ENCODE measurements at regions not wholly inside any gene's neighbourhood (a gene's known extent, or its start where the extent isn't known, plus 50 kb on each side); places are given as distances from the start of the nearest gene placed in this dataset.
A peak's percentile ranks its signal among the peaks of the same experiment; 100 is the strongest.

GRCh38 chr19:31681121-31681520 lies 331.9 kb upstream of the TSHZ3 start:
- WGBS, result 40% methylated on average over 4 of the region's 4 CpGs
- intact Hi-C loops (cut with DNase I), result no loop called here

GRCh38 chr19:31693131-31693932 lies 344.1 kb upstream of the TSHZ3 start:
- Histone ChIP-seq H3K4me1 (no peaks in the 10 kb centered on the region), H3K4me3 (no peak overlapping the region), H3K9me3 (peaks cover 0 to 8% (median 0%) of the 10 kb centered on the region in 4 donors), H3K27me3 (no peaks in the 10 kb centered on the region), H3K27ac (replicated peaks in 1 of 4) (no peak overlapping the region), H3K36me3 (no peaks in the 10 kb centered on the region)
- no peak for TF ChIP-seq EP300 (IDR thresholded peaks at IDR 0.05)
- no peak for TF ChIP-seq POLR2AphosphoS5 (IDR thresholded peaks at IDR 0.05)
- TF ChIP-seq, protein P1, sequence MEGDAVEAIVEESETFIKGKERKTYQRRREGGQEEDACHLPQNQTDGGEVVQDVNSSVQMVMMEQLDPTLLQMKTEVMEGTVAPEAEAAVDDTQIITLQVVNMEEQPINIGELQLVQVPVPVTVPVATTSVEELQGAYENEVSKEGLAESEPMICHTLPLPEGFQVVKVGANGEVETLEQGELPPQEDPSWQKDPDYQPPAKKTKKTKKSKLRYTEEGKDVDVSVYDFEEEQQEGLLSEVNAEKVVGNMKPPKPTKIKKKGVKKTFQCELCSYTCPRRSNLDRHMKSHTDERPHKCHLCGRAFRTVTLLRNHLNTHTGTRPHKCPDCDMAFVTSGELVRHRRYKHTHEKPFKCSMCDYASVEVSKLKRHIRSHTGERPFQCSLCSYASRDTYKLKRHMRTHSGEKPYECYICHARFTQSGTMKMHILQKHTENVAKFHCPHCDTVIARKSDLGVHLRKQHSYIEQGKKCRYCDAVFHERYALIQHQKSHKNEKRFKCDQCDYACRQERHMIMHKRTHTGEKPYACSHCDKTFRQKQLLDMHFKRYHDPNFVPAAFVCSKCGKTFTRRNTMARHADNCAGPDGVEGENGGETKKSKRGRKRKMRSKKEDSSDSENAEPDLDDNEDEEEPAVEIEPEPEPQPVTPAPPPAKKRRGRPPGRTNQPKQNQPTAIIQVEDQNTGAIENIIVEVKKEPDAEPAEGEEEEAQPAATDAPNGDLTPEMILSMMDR (IDR thresholded peaks at IDR 0.05), result no peak
- no peak for TF ChIP-seq POLR2A (IDR thresholded peaks at IDR 0.05; ENCODE audit: low read depth)
- intact Hi-C loops (cut with DNase I), result no loop called here
- 84% methylated on average over 13 of the region's 14 CpGs for WGBS
- peak; percentile 85 for DNase-seq (ENCODE audit: extremely low spot score)

More at GRCh38 chr19:31681121-31681520, 331.9 kb upstream of the TSHZ3 start:
- Histone ChIP-seq H3K4me3 (no peak overlapping the region), H3K4me1 (no peaks in the 10 kb centered on the region), H3K27ac (replicated peaks in 1 of 4) (no peak overlapping the region), H3K36me3 (no peaks in the 10 kb centered on the region), H3K9me3 (no peaks in the 10 kb centered on the region), H3K27me3 (no peaks in the 10 kb centered on the region)
- no peak for TF ChIP-seq EP300 (IDR thresholded peaks at IDR 0.05)
- TF ChIP-seq POLR2AphosphoS5 (IDR thresholded peaks at IDR 0.05), result no peak
- TF ChIP-seq POLR2A (IDR thresholded peaks at IDR 0.05; ENCODE audit: low read depth), result no peak
- TF ChIP-seq, protein P1 (IDR thresholded peaks at IDR 0.05), result no peak
- peak; percentile 42 for DNase-seq (ENCODE audit: extremely low spot score)

DNA sequence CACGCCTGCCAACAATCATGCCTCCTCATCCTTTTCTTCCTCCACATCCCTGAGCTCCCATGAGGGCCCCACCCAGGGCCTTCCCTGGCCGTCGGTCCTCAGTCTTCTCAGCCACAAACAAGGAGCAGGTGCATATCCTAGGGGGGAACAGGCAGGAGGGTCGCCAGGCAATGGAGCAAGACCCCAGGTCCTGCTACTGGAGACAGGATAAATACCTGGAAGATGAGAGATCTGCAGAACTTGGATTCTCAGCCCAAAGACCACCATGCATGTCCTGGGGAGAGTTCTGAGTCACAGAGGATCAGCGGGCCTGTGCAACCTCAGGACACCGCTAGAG lies 344.7 kb upstream of the TSHZ3 start:
- H3K27ac ChIP-seq (replicated peaks in 1 of 4), result no peak overlapping the region
- intact Hi-C loops (cut with DNase I), result no loop called here
- H3K4me3 ChIP-seq, result no peak overlapping the region
- TF ChIP-seq, protein P1 (IDR thresholded peaks at IDR 0.05), result no peak
- TF ChIP-seq POLR2A (IDR thresholded peaks at IDR 0.05; ENCODE audit: low read depth), result no peak
- TF ChIP-seq POLR2AphosphoS5 (IDR thresholded peaks at IDR 0.05), result no peak
- no peak for TF ChIP-seq EP300 (IDR thresholded peaks at IDR 0.05)
- no peaks in the 10 kb centered on the region for H3K36me3 ChIP-seq
- H3K27me3 ChIP-seq, result no peaks in the 10 kb centered on the region
- peaks cover 0 to 8% (median 0%) of the 10 kb centered on the region in 4 donors for H3K9me3 ChIP-seq
- 75% methylated on average over 6 of the region's 6 CpGs for WGBS
- H3K4me1 ChIP-seq, result no peaks in the 10 kb centered on the region
- DNase-seq (ENCODE audit: extremely low spot score), result no peak

- Histone ChIP-seq H3K36me3 (no peaks in the 10 kb centered on the region), H3K9me3 (peaks cover 0 to 2% (median 0%) of the 10 kb centered on the region in 4 donors), H3K27ac (replicated peaks in 1 of 4) (no peak overlapping the region), H3K4me3 (no peak overlapping the region), H3K4me1 (no peaks in the 10 kb centered on the region), H3K27me3 (no peaks in the 10 kb centered on the region)
- no peak for TF ChIP-seq POLR2A (IDR thresholded peaks at IDR 0.05; ENCODE audit: low read depth)
- 98% methylated on average over 3 of the region's 3 CpGs for WGBS
- peak; percentile 64 for DNase-seq (ENCODE audit: extremely low spot score)
- intact Hi-C loops (cut with DNase I), result no loop called here
Observed at GRCh38 chr19:31694761-31695160, 345.5 kb upstream of the TSHZ3 start.

DNA sequence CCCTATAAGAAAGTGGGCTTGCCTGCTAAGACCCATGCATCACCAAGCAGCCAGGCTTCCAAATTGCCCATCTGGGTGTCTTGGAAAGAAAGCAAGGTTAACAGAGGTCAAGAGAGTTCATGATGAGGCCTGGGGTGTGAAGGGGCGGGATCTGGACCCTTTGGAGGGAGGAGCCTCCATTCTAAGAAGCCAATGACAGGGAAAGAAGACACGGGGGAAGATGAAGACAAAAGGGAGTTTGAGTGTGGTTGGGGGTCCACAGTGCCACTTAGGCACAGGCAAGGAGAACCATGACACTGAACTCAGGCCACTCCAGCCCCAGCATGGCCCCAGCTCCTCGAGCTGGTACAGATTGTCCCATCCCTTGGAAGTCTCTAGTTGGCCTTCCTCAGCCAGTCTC lies 350.2 kb upstream of the TSHZ3 start:
- WGBS, result 83% methylated on average over 3 of the region's 3 CpGs
- intact Hi-C loops (cut with DNase I), result no loop called here
- no peaks in the 10 kb centered on the region for H3K27me3 ChIP-seq

More for the DNA sequence above, 350.2 kb upstream of the TSHZ3 start:
- no peak overlapping the region for H3K27ac ChIP-seq (replicated peaks in 1 of 4)
- no peak overlapping the region for H3K4me3 ChIP-seq
- H3K9me3 ChIP-seq, result peaks cover 0 to 20% (median 8%) of the 10 kb centered on the region in 4 donors
- no peak for TF ChIP-seq EP300 (IDR thresholded peaks at IDR 0.05)
- TF ChIP-seq, protein P1 (IDR thresholded peaks at IDR 0.05), result no peak
- TF ChIP-seq POLR2A (IDR thresholded peaks at IDR 0.05; ENCODE audit: low read depth), result no peak
- TF ChIP-seq POLR2AphosphoS5 (IDR thresholded peaks at IDR 0.05), result no peak
- H3K36me3 ChIP-seq, result no peaks in the 10 kb centered on the region
- no peaks in the 10 kb centered on the region for H3K4me1 ChIP-seq
- DNase-seq (ENCODE audit: extremely low spot score), result peak; percentile 87

Data from esophagus muscularis mucosa (tissue), 4 donors.